ENCODE measurements at regions not wholly inside any gene's neighbourhood (a gene's known extent, or its start where the extent isn't known, plus 50 kb on each side); places are given as distances from the start of the nearest gene placed in this dataset.
"Not testable (repeated sequence)": the region's sequence is repeated elsewhere in the genome, so short reads cannot be mapped to it uniquely, and the experiment has no call there.

- TF ChIP-seq CTCF (IDR thresholded peaks at IDR 0.05; ENCODE audit: insufficient read depth, low read depth, low read length); EZH2 (IDR thresholded peaks at IDR 0.05; ENCODE audit: insufficient read depth, low read length): not testable (repeated sequence)
These were observed 444.5 kb downstream of the NSUN3 start for GRCh38 chr3:94507354-94507753.

Data from astrocyte (in vitro differentiated cells and primary cell).